AG08396 (cell line): ENCODE measurements at regions not wholly inside any gene's neighbourhood (a gene's known extent, or its start where the extent isn't known, plus 50 kb on each side); places are given as distances from the start of the nearest gene placed in this dataset.
"Not testable (repeated sequence)": the region's sequence is repeated elsewhere in the genome, so short reads cannot be mapped to it uniquely, and the experiment has no call there.

Experiments
- DNase-seq: peaks from one replicate; pipeline ENCODE4 v3.0.0; 2012; ENCODE audit warnings: low spot score, mixed read lengths

GRCh38 chr17:33567223-33567622 is 274.1 kb upstream of the ASIC2 start:
- DNase-seq = no peak

GRCh38 chr17:33572615-33573014 is 279.5 kb upstream of the ASIC2 start:
- no peak for DNase-seq

GRCh38 chr17:33574942-33575445 is 281.9 kb upstream of the ASIC2 start:
- DNase-seq = no peak

- DNase-seq = not testable (repeated sequence)
Observed at GRCh38 chr17:33579740-33580139, 286.6 kb upstream of the ASIC2 start.

- no peak for DNase-seq
Observed at GRCh38 chr17:33580215-33580614, 287.1 kb upstream of the ASIC2 start.

- DNase-seq = no peak
Observed at GRCh38 chr17:33582661-33583060, 289.6 kb upstream of the ASIC2 start.

GRCh38 chr17:33583518-33584417 is 290.7 kb upstream of the ASIC2 start:
- no peak for DNase-seq

GRCh38 chr17:33593991-33594390 is 300.9 kb upstream of the ASIC2 start:
- no peak for DNase-seq

GRCh38 chr17:33595828-33596227 is 302.7 kb upstream of the ASIC2 start:
- no peak for DNase-seq

- DNase-seq = no peak
Observed at GRCh38 chr17:33596899-33597298, 303.8 kb upstream of the ASIC2 start.

GRCh38 chr17:33598797-33599196 is 305.7 kb upstream of the ASIC2 start:
- no peak for DNase-seq

- no peak for DNase-seq
Observed at GRCh38 chr17:33602981-33603380, 309.9 kb upstream of the ASIC2 start.

- no peak for DNase-seq
Observed at GRCh38 chr17:33603789-33604188, 310.7 kb upstream of the ASIC2 start.

- DNase-seq = no peak
Observed at GRCh38 chr17:33611532-33611931, 318.4 kb upstream of the ASIC2 start.

GRCh38 chr17:33615861-33616260 is 322.8 kb upstream of the ASIC2 start:
- no peak for DNase-seq

- no peak for DNase-seq
Observed at GRCh38 chr17:33623841-33624240, 330.7 kb upstream of the ASIC2 start.

GRCh38 chr17:33628500-33629346 is 335.6 kb upstream of the ASIC2 start:
- no peak for DNase-seq

- no peak for DNase-seq
Observed at GRCh38 chr17:33633446-33633845, 340.4 kb upstream of the ASIC2 start.

- no peak for DNase-seq
Observed at GRCh38 chr17:33637534-33637933, 344.4 kb upstream of the ASIC2 start.

- DNase-seq = no peak
Observed at GRCh38 chr17:33639103-33639880, 346.2 kb upstream of the ASIC2 start.

- DNase-seq = no peak
Observed at GRCh38 chr17:33640629-33641028, 347.5 kb upstream of the ASIC2 start.

- no peak for DNase-seq
Observed at GRCh38 chr17:33642002-33642401, 348.9 kb upstream of the ASIC2 start.
